Sigmoid colon (tissue), 4 donors: ENCODE measurements at regions not wholly inside any gene's neighbourhood (a gene's known extent, or its start where the extent isn't known, plus 50 kb on each side); places are given as distances from the start of the nearest gene placed in this dataset.

Experiments
- EP300 ChIP-seq, 4 donors: sonication (generic); formaldehyde crosslinking; IDR thresholded peaks; one replicate each; pipeline ENCODE4 v1.6.1; 2017; ENCODE audit warnings: antibody characterized with exemption in 4 of 4
- POLR2A ChIP-seq, 2 donors: fragments of 450-650 bp; IDR thresholded peaks; one replicate each; pipeline ENCODE4 v1.6.1; 2016; ENCODE audit warnings: antibody characterized with exemption in 2 of 2, mild to moderate bottlenecking in 2 of 2, moderate library complexity in 2 of 2
- POLR2AphosphoS5 ChIP-seq, 4 donors: sonication (generic); formaldehyde crosslinking; IDR thresholded peaks; one replicate each; pipeline ENCODE4 v1.6.1; 2017; ENCODE audit warnings: antibody characterized with exemption in 4 of 4
- TF ChIP-seq, protein P1 (sequence below), 4 experiments: fragments of 450-650 bp in 3 of 4; fragments of 200-600 bp in 1 of 4; IDR thresholded peaks; one replicate each; pipeline ENCODE4 v1.5.1; 2016 to 2019; ENCODE audit warnings: antibody characterized with exemption in 4 of 4, mild to moderate bottlenecking in 3 of 4, moderate library complexity in 2 of 4

DNA sequence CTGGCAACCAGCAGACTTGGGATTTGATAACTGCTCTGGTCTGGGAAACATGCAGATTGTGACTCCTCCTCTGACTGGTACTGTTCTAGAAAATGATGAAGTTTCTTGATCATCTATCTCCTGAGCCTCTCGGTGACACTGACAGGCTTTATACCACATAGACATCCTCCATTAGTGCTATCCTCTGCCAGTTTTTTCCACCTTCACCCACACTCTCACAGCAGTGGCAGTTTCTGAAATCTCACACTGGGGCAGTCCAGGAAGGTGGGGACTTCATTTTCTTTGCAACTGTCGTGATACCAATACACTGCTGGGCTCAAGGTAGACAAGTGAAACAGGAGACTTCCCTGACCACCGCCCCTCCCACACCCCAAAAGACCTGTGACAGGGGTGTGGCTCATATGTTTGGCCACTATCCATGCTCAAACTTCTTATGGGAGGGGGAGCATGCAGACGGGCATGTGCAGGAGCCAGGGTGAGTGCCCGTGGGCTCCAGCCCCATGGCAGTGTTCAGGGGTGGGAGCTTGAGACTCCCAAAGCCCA, 66.3 kb upstream of the RMDN2 start:
- TF ChIP-seq, protein P1, sequence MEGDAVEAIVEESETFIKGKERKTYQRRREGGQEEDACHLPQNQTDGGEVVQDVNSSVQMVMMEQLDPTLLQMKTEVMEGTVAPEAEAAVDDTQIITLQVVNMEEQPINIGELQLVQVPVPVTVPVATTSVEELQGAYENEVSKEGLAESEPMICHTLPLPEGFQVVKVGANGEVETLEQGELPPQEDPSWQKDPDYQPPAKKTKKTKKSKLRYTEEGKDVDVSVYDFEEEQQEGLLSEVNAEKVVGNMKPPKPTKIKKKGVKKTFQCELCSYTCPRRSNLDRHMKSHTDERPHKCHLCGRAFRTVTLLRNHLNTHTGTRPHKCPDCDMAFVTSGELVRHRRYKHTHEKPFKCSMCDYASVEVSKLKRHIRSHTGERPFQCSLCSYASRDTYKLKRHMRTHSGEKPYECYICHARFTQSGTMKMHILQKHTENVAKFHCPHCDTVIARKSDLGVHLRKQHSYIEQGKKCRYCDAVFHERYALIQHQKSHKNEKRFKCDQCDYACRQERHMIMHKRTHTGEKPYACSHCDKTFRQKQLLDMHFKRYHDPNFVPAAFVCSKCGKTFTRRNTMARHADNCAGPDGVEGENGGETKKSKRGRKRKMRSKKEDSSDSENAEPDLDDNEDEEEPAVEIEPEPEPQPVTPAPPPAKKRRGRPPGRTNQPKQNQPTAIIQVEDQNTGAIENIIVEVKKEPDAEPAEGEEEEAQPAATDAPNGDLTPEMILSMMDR (IDR thresholded peaks at IDR 0.05): no peak
- TF ChIP-seq POLR2AphosphoS5 (IDR thresholded peaks at IDR 0.05) (no peak), POLR2A (IDR thresholded peaks at IDR 0.05) (no peak), EP300 (IDR thresholded peaks at IDR 0.05) (no peak)
